ENCODE measurements at regions not wholly inside any gene's neighbourhood (a gene's known extent, or its start where the extent isn't known, plus 50 kb on each side); places are given as distances from the start of the nearest gene placed in this dataset.

- H3K4me2 ChIP-seq (ENCODE audit: insufficient read depth, insufficient read length, low read length): no peak overlapping the region
- no peak overlapping the region for H3K27ac Mint-ChIP-seq
- H3K56ac ChIP-seq (ENCODE audit: insufficient read length, low read depth, low read length): no peak overlapping the region
- H2BK120ac ChIP-seq (ENCODE audit: low read depth, low read length, poor library complexity, severe bottlenecking): no peak overlapping the region
- H3K9me3 Mint-ChIP-seq: no peaks in the 10 kb centered on the region
- no peak overlapping the region for H2BK12ac ChIP-seq (ENCODE audit: insufficient read length, low read depth, low read length)
- H3K4me1 ChIP-seq (ENCODE audit: insufficient read depth, low read length): no peaks in the 10 kb centered on the region
- no peaks in the 10 kb centered on the region for H3K79me2 ChIP-seq (ENCODE audit: insufficient read depth, low read length)
- H3K27me3 Mint-ChIP-seq (ENCODE audit: low read depth): peaks cover 22% of the 10 kb centered on the region
- H3K4ac ChIP-seq (ENCODE audit: low read depth, low read length): no peak overlapping the region
- H3K9ac ChIP-seq (ENCODE audit: extremely low read depth, insufficient read length, low read length): no peak overlapping the region
- H3K4me3 Mint-ChIP-seq: no peak overlapping the region
- H3K23me2 ChIP-seq (ENCODE audit: insufficient read length, low read depth, low read length, poor library complexity, severe bottlenecking): no peaks in the 10 kb centered on the region
- no CpG with 5 or more reads among the region's 2 CpGs for WGBS (ENCODE audit: extremely low coverage, insufficient read length, low lambda C conversion rate)
- no peak overlapping the region for H3K27ac ChIP-seq (ENCODE audit: insufficient read length, low read depth, low read length)
- H3K14ac ChIP-seq (ENCODE audit: insufficient read depth, low read length): no peak overlapping the region
- no peaks in the 10 kb centered on the region for H4K20me1 ChIP-seq (ENCODE audit: control insufficient read depth, insufficient read depth, insufficient read length)
- H4K5ac ChIP-seq (ENCODE audit: insufficient read length, low read depth, low read length): no peak overlapping the region
- no peaks in the 10 kb centered on the region for H3K79me1 ChIP-seq (ENCODE audit: insufficient read depth, low read depth, low read length, poor library complexity, severe bottlenecking)
- H3K36me3 Mint-ChIP-seq (ENCODE audit: insufficient read depth in 1 of 3, low read depth in 3 of 3): peaks cover 0 to 2% (median 0%) of the 10 kb centered on the region in 3 experiments; a peak in 1 of 7 replicates
- H3K27me3 ChIP-seq (ENCODE audit: insufficient read depth, low read length): peaks cover 2% of the 10 kb centered on the region; the same call in 1 of the 2 replicates
- H2BK15ac ChIP-seq (ENCODE audit: low read depth, low read length): no peak overlapping the region
- no peaks in the 10 kb centered on the region for H3K9me3 ChIP-seq (ENCODE audit: control insufficient read depth, low read depth, low read length)
- peaks cover 18 to 19% of the 10 kb centered on the region in 2 experiments for H3K4me1 Mint-ChIP-seq
- H3K23ac ChIP-seq (ENCODE audit: insufficient read length, low read depth, low read length): no peak overlapping the region
- H4K91ac ChIP-seq (ENCODE audit: insufficient read length, low read depth, low read length): no peak overlapping the region
- TF ChIP-seq, protein P1, sequence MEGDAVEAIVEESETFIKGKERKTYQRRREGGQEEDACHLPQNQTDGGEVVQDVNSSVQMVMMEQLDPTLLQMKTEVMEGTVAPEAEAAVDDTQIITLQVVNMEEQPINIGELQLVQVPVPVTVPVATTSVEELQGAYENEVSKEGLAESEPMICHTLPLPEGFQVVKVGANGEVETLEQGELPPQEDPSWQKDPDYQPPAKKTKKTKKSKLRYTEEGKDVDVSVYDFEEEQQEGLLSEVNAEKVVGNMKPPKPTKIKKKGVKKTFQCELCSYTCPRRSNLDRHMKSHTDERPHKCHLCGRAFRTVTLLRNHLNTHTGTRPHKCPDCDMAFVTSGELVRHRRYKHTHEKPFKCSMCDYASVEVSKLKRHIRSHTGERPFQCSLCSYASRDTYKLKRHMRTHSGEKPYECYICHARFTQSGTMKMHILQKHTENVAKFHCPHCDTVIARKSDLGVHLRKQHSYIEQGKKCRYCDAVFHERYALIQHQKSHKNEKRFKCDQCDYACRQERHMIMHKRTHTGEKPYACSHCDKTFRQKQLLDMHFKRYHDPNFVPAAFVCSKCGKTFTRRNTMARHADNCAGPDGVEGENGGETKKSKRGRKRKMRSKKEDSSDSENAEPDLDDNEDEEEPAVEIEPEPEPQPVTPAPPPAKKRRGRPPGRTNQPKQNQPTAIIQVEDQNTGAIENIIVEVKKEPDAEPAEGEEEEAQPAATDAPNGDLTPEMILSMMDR (conservative IDR thresholded peaks at IDR 0.05): no peak
- no peak overlapping the region for H2BK20ac ChIP-seq (ENCODE audit: low read depth, low read length, poor library complexity, severe bottlenecking)
- no peak overlapping the region for H3T11ph ChIP-seq (ENCODE audit: low read length)
- H3K18ac ChIP-seq (ENCODE audit: insufficient read length, low read depth, low read length): no peak overlapping the region
- DNase-seq: no peak
- no peak overlapping the region for H2BK5ac ChIP-seq (ENCODE audit: insufficient read length, low read length)
- no peak overlapping the region for H2AK5ac ChIP-seq (ENCODE audit: insufficient read length, low read length)
- no peak overlapping the region for H4K8ac ChIP-seq (replicated peaks; ENCODE audit: insufficient read length, low read depth, low read length)
- H2AFZ ChIP-seq (ENCODE audit: low read length): no peak overlapping the region
These were observed 707.9 kb upstream of the UBE2E2 start for GRCh38 chr3:22495241-22495640.
